ENCODE measurements at regions not wholly inside any gene's neighbourhood (a gene's known extent, or its start where the extent isn't known, plus 50 kb on each side); places are given as distances from the start of the nearest gene placed in this dataset.

DNA sequence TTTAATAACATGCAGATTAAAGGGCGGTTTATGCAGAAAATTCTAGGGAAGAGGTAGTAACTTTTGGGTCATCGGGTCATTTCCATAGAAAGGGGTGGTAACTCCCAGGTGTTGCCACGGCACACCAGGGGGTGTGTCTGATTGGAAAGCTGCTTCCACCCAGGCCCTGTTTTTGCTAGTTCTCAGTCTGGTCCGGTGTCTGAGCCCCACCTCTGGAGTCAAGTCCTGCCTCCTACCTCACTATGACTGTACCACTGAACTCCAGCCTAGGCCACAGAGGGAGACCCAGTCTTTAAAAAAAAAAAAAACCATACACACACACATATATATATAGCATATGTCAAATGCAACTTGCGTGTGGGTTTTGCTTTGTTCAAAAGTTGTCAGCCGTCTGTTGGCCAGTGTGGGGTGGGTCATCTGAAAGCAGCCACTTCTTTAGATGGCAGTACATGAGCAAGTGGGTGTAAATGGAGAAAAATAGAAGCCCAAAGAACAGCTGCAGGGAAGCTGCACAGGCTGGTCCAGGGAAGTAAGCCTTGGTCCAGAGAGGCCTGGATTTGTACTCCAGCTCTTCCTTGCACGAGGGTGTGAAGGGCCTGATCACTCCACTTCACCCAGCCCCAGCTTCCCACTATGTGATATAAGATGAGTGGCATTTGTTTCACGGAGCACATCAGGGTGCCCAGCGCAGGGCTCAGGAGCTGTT, 110.7 kb upstream of the SPRY4 start:
- H3K36me3 Mint-ChIP-seq (ENCODE audit: insufficient read depth): peaks cover 5% of the 10 kb centered on the region
- H3K27ac Mint-ChIP-seq (ENCODE audit: low read depth): no peak overlapping the region
- H3K4me3 Mint-ChIP-seq: no peak overlapping the region
- H3K4me1 Mint-ChIP-seq: peaks cover 33% of the 10 kb centered on the region
- ATAC-seq (replicated peaks; ENCODE audit: extremely low read depth, poor library complexity, severe bottlenecking) (no peak), DNase-seq (ENCODE audit: low spot score in 2 of 2) (no peak)
- H3K9me3 Mint-ChIP-seq: no peaks in the 10 kb centered on the region
- no peaks in the 10 kb centered on the region for H3K27me3 Mint-ChIP-seq

DNA sequence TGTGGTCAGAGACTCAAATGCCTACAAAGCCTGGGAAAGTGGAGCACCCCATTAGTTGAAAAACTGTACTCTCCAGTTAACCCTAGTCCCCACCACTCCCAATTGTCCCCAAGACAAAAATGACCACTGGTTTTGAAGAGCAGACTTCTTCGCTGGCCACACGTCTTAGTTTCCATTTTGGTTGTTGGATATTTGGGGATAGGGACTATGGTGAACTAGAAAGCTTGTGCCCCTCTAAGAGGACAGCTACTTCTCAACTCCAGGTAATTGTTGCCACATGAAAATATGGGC, 109.4 kb upstream of the SPRY4 start:
- Mint-ChIP-seq H3K27ac (ENCODE audit: low read depth) (no peak overlapping the region), H3K36me3 (ENCODE audit: insufficient read depth) (peaks cover 5% of the 10 kb centered on the region), H3K4me3 (no peak overlapping the region), H3K9me3 (no peaks in the 10 kb centered on the region), H3K27me3 (no peaks in the 10 kb centered on the region), H3K4me1 (peaks cover 33% of the 10 kb centered on the region)
- DNase-seq (ENCODE audit: low spot score in 2 of 2): no peak
- ATAC-seq (replicated peaks; ENCODE audit: extremely low read depth, poor library complexity, severe bottlenecking): no peak

DNA sequence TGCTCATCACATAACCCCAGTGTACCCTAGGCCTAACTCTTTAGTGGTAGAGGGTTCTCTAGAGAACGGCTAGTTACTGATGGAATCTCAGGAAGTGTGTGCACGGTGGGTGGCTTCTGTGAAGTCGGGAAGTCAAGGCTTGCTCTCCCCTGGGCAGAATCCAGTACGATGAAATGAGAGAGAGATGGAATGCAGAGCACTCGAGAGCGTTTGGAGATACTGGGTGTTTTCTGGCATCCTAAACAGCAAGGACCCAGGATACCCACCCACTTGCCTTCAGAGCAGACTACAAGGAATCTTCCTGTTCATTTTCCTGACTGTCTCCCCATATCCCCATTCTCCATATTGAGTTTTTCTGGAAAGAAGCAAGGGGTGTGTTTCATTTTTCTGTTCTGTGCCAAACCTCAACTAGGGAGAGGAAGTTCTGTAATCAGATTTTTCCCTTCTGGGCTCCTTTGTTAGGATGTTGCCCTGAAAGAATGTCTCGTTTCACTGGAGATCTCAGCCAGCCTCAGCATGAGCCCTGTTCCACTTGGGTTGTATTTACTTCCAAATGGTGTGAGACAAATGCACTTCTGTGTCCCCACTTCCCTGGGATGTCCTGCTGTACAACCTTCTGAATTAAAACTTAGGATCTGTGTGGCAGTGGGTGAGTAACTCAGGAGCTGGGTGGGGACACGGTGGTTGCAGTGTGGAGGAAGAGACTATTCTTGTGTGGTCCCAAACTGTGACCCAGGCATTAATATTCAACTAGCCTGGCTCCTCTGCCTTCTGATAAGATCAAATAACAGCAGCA, 108.9 kb upstream of the SPRY4 start:
- H3K36me3 Mint-ChIP-seq (ENCODE audit: insufficient read depth): peaks cover 5% of the 10 kb centered on the region
- no peaks in the 10 kb centered on the region for H3K9me3 Mint-ChIP-seq
- DNase-seq (ENCODE audit: low spot score in 2 of 2) (no peak), ATAC-seq (replicated peaks; ENCODE audit: extremely low read depth, poor library complexity, severe bottlenecking) (no peak)
- no peak overlapping the region for H3K27ac Mint-ChIP-seq (ENCODE audit: low read depth)
- H3K4me3 Mint-ChIP-seq: peak overlapping the region; percentile 65
- H3K4me1 Mint-ChIP-seq: peaks cover 33% of the 10 kb centered on the region
- no peaks in the 10 kb centered on the region for H3K27me3 Mint-ChIP-seq

DNA sequence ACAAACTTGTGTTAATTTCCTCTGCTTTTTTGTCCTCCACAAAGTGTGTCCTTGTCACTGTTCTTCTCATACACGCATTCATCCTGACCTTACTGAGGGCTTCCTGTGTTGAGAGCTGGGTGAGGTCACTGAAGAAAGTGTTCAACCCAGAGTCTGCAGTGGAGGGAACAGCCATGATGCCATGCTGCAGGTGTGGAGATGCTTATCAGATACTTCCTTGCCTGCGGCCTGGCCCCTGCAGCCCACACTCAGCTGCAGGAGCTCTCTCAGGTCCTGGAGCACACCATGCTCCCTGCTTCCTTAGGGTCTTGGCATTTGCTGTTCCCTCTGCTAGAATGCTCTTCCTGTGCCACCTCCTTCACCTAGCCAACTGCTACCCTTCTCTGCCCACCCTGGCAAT, 108.1 kb upstream of the SPRY4 start:
- Mint-ChIP-seq H3K36me3 (ENCODE audit: insufficient read depth) (peaks cover 5% of the 10 kb centered on the region), H3K9me3 (no peaks in the 10 kb centered on the region), H3K27me3 (no peaks in the 10 kb centered on the region), H3K4me3 (peak overlapping the region; percentile 65), H3K27ac (ENCODE audit: low read depth) (peak overlapping the region; percentile 93), H3K4me1 (peaks cover 33% of the 10 kb centered on the region)
- peak; percentile 26 to 68 for DNase-seq (ENCODE audit: low spot score in 2 of 2)
- ATAC-seq (replicated peaks; ENCODE audit: extremely low read depth, poor library complexity, severe bottlenecking): peak; percentile 97

DNA sequence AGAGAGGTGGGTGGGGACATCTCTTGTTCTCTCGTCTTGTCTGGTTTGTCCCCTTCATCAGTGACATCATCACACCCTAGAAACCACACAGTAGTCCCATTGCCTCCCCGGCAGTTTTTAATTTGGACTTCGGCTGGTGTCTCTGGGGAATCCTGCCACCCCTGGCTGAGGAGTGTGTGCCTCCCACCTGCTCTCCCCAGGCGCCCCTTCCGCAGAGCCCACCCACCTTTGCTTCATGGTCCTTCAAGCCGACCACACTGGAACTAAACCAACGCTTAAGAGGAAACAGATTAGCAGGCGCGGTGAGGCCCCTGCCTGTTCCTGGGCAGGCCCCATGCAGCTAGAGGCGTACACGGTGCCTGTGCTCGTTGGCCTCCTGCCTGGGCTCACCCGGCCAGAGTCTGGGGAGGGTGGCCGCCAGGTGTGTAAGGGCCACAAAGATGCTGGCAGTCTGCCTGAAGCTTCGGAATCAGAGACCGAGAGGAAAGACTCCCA, 107.6 kb upstream of the SPRY4 start:
- H3K27me3 Mint-ChIP-seq: no peaks in the 10 kb centered on the region
- peaks cover 5% of the 10 kb centered on the region for H3K36me3 Mint-ChIP-seq (ENCODE audit: insufficient read depth)
- DNase-seq (ENCODE audit: low spot score in 2 of 2) (peak; percentile 24 to 25), ATAC-seq (replicated peaks; ENCODE audit: extremely low read depth, poor library complexity, severe bottlenecking) (peak; percentile 50)
- H3K27ac Mint-ChIP-seq (ENCODE audit: low read depth): peak overlapping the region; percentile 93
- peaks cover 33% of the 10 kb centered on the region for H3K4me1 Mint-ChIP-seq
- peak overlapping the region; percentile 65 for H3K4me3 Mint-ChIP-seq
- no peaks in the 10 kb centered on the region for H3K9me3 Mint-ChIP-seq

DNA sequence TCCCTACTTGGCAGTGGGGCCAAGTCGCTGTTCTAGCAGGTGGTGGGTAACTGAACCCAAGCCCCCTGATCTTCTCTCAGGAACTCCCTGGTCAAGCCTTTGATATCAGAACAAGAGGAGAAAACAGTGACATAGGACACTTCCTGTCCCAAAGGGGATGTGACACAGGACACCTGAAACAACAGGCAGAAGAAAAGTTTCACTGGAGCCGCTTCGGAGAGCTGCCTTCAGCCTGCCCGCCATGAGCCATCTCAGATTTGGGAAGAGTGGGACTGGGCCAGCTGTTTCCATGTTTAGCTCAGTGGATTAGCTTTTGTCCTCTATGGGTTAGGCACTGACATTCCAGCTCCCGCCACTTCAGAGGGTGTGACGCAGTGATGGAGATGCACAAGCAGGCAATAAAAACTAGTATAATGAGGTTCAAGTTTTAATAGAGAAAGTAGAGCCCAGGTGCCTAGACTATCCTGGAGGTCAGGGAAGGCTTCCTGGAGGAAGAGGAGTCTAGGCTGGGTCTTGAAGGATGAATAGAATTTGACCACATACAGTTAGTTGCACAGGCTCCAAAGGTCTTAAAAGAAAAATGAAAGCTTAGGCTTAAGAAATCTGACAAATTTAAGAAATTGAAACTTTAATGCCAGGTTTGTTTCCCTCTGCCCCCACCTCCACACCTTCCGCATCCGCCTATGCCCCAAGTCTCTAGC, 104.1 kb upstream of the SPRY4 start:
- H3K36me3 Mint-ChIP-seq (ENCODE audit: insufficient read depth): peaks cover 5% of the 10 kb centered on the region
- no peaks in the 10 kb centered on the region for H3K9me3 Mint-ChIP-seq
- no peak overlapping the region for H3K27ac Mint-ChIP-seq (ENCODE audit: low read depth)
- no peak overlapping the region for H3K4me3 Mint-ChIP-seq
- no peaks in the 10 kb centered on the region for H3K27me3 Mint-ChIP-seq
- H3K4me1 Mint-ChIP-seq: peaks cover 35% of the 10 kb centered on the region
- no peak for ATAC-seq (replicated peaks; ENCODE audit: extremely low read depth, poor library complexity, severe bottlenecking)
- DNase-seq (ENCODE audit: low spot score in 2 of 2): no peak

DNA sequence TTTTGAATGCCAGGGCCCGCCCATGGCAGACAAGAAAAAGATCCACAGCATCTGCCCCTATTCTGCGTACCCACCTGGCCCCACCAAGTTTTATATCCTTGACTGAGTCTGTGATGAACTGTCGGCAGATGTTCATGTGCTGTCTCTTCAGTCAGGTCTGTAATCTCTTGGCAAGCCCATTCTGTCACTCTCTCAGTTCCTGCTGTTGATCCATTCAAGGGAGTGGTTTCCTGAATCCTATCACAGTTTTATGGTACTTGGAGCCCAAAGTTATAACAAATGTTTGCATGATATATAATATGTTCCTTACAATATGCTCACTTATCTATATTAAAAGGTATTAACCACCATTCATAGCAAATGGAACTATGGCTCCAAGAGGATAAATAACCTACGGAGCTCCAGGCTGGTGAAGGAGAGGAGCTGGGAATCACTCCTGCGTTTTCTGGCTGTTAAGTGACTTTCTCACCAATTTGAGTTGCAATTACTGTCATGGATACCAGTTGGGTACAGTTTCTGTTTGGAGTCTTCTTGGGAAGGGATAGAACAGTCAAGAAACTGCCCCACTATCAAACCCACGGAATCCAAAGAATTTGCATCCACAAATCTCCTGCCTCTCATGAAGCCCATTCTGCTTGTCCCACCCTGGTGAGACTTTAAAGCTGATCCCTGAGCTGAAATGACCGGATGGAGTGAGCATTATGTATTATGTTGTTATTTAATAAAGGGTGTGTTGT, 103.4 kb upstream of the SPRY4 start:
- Mint-ChIP-seq H3K4me3 (no peak overlapping the region), H3K36me3 (ENCODE audit: insufficient read depth) (peaks cover 3% of the 10 kb centered on the region), H3K9me3 (no peaks in the 10 kb centered on the region), H3K27me3 (no peaks in the 10 kb centered on the region), H3K4me1 (peaks cover 28% of the 10 kb centered on the region), H3K27ac (ENCODE audit: low read depth) (no peak overlapping the region)
- DNase-seq (ENCODE audit: low spot score in 2 of 2) (no peak), ATAC-seq (replicated peaks; ENCODE audit: extremely low read depth, poor library complexity, severe bottlenecking) (no peak)

DNA sequence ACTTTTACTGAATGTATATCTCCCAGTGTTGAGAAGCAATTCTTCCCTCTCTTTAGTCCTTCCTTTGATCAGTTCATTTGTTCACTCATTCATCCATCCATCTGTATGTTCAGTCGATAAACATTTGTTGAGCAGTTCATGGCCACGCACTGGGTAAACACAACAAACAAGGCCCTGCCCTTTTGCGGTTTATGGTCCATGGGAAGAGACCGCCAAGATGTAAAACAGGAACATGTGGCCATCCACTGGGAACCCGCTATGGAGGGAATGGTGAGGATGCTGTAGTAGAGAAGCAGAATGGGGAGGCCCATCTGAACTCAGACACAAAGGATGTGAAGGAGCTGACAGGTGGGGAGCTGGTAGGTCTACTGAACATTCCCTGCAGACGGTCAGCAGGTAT, 102.7 kb upstream of the SPRY4 start:
- Mint-ChIP-seq H3K27me3 (no peaks in the 10 kb centered on the region), H3K4me3 (no peak overlapping the region), H3K9me3 (no peaks in the 10 kb centered on the region), H3K4me1 (peaks cover 21% of the 10 kb centered on the region), H3K36me3 (ENCODE audit: insufficient read depth) (peaks cover 2% of the 10 kb centered on the region), H3K27ac (ENCODE audit: low read depth) (no peak overlapping the region)
- no peak for ATAC-seq (replicated peaks; ENCODE audit: extremely low read depth, poor library complexity, severe bottlenecking)
- no peak for DNase-seq (ENCODE audit: low spot score in 2 of 2)

DNA sequence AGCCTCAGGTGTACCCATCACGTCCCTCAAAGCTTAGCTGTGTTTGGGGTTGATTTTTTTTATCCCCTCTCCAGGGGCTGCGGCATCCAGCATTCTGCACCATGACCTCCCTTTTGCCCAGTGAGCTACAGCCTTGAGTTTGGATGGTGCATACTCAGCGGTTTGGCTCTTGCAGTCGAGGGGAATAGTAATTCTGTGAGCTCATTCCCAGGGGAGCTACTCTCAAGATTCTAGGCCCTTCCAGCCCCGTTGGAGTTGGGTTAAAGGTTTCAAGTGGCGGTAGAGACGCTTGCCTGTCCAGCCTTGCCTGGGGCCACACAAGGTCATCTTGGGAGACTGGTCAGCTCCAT, 102.2 kb upstream of the SPRY4 start:
- no peak overlapping the region for H3K27ac Mint-ChIP-seq (ENCODE audit: low read depth)
- H3K4me1 Mint-ChIP-seq: peaks cover 16% of the 10 kb centered on the region
- no peak overlapping the region for H3K4me3 Mint-ChIP-seq
- no peaks in the 10 kb centered on the region for H3K9me3 Mint-ChIP-seq
- DNase-seq (ENCODE audit: low spot score in 2 of 2) (no peak), ATAC-seq (replicated peaks; ENCODE audit: extremely low read depth, poor library complexity, severe bottlenecking) (no peak)
- no peaks in the 10 kb centered on the region for H3K27me3 Mint-ChIP-seq
- H3K36me3 Mint-ChIP-seq (ENCODE audit: insufficient read depth): no peaks in the 10 kb centered on the region

DNA sequence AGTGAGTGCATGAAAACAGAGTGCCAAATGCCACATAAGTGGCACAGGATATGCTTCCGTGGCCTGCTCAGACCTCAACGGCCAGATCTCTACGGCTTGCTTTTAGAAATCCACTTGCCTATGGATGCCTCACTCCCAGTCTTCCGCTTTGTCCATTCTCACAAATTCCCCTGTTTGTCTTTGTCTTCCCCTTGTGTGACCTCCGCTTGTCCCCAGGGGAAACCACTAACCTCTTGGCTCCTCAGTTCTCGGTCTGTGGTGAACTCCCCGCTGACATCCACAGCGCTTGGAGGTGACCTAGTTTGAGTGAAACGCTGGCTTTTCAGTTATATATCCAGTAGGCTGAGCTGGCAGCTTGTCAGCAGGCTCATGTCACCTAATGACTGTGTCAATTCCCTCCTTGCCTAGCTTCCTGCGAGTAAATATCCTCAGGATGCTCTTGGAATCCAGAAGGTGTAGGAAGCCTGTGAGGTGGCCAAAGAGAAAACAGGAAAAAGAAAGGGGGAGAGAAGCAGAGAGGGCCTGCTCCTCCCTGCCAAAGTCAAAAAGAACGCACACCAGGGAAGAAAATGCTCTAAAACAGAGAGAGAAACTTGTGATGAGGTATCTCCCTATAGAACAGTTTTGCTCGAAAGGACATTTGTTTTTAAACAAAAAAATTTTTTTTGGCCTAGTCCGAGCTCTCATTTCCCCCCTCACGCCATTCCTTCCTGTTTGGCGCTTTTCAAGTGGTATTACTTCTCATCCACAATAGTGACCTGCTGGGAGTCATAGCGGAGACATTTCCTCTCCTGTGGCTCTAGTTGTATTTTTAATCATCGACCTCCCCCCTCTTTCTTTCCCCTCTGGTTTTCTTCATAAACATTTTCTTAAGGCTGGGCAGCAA, 101.6 kb upstream of the SPRY4 start:
- no peaks in the 10 kb centered on the region for H3K27me3 Mint-ChIP-seq
- H3K27ac Mint-ChIP-seq (ENCODE audit: low read depth): no peak overlapping the region
- H3K36me3 Mint-ChIP-seq (ENCODE audit: insufficient read depth): no peaks in the 10 kb centered on the region
- ATAC-seq (replicated peaks; ENCODE audit: extremely low read depth, poor library complexity, severe bottlenecking): peak; percentile 43
- no peak for DNase-seq (ENCODE audit: low spot score in 2 of 2)
- peaks cover 13% of the 10 kb centered on the region for H3K4me1 Mint-ChIP-seq
- H3K9me3 Mint-ChIP-seq: no peaks in the 10 kb centered on the region
- H3K4me3 Mint-ChIP-seq: no peak overlapping the region

DNA sequence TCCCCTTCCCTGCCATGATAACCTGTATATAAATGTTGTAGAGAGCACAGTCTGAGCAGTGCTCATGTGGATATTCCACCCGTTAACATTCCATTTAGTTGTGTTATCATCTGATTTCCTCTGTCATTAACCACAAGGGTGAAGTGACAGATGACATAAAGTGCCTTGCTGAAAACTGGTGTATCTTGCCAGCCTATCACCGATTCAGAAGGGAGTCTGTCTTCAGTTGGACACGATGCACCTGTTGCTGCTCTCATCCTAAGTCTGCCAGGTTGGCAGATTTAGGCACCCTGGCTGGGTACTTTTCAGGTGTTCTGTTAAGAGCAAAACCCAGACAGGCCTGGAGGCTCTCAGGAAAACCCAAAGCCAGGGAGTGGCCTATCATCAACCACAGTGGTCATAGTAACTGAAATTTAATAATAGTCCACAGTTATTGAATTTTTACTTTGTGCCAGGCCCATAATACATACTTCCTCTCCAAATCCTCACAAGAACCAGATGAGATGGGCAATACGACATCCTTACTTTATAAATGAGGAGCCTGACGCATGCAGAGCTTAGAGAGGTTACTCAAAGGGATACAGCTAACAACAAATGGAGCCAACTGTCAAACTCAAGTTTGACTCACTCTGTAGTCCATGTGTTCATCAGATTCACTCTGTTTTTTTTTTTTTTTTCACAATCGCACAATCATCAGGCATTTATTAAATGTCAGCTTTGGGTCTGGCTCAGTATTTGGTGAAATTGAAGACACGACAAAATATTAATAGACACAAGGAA, 100.7 kb upstream of the SPRY4 start:
- H3K4me1 Mint-ChIP-seq: peaks cover 17% of the 10 kb centered on the region
- no peak overlapping the region for H3K4me3 Mint-ChIP-seq
- H3K9me3 Mint-ChIP-seq: no peaks in the 10 kb centered on the region

More for the DNA sequence above, 100.7 kb upstream of the SPRY4 start:
- Mint-ChIP-seq H3K27ac (ENCODE audit: low read depth) (no peak overlapping the region), H3K36me3 (ENCODE audit: insufficient read depth) (peaks cover 2% of the 10 kb centered on the region), H3K27me3 (no peaks in the 10 kb centered on the region)
- DNase-seq (ENCODE audit: low spot score in 2 of 2): no peak
- ATAC-seq (replicated peaks; ENCODE audit: extremely low read depth, poor library complexity, severe bottlenecking): no peak

All from central memory CD8-positive, alpha-beta T cell (primary cell).